GM19438 (cell line): ENCODE measurements at regions not wholly inside any gene's neighbourhood (a gene's known extent, or its start where the extent isn't known, plus 50 kb on each side); places are given as distances from the start of the nearest gene placed in this dataset.

Source experiments
- ATAC-seq: cut with Tn5 transposase; IDR thresholded peaks from one replicate; pipeline ENCODE4 v1.9.1; 2021; ENCODE audit warnings: low read depth; ENCODE audit not compliant: unreplicated experiment

GRCh38 chr7:121473645-121474300 lies 77.7 kb upstream of the FAM3C start:
- ATAC-seq = no peak

GRCh38 chr7:121466455-121466854 lies 70.3 kb upstream of the FAM3C start:
- no peak for ATAC-seq

GRCh38 chr7:121459148-121459547 lies 63.0 kb upstream of the FAM3C start:
- no peak for ATAC-seq

GRCh38 chr7:121456785-121457359 lies 60.8 kb upstream of the FAM3C start:
- ATAC-seq = no peak

- ATAC-seq = no peak
These were observed 59.9 kb upstream of the FAM3C start for GRCh38 chr7:121456015-121456414.

- no peak for ATAC-seq
These were observed 56.3 kb upstream of the FAM3C start for GRCh38 chr7:121452389-121452788.

- no peak for ATAC-seq
These were observed 55.4 kb upstream of the FAM3C start for GRCh38 chr7:121451367-121452094.

GRCh38 chr7:121450631-121451198 lies 54.6 kb upstream of the FAM3C start:
- no peak for ATAC-seq

GRCh38 chr7:121449735-121450240 lies 53.7 kb upstream of the FAM3C start:
- no peak for ATAC-seq

GRCh38 chr7:121449329-121449728 lies 53.2 kb upstream of the FAM3C start:
- ATAC-seq = no peak

- no peak for ATAC-seq
These were observed 52.3 kb upstream of the FAM3C start for GRCh38 chr7:121448429-121448828.

GRCh38 chr7:121447911-121448300 lies 51.8 kb upstream of the FAM3C start:
- no peak for ATAC-seq

- no peak for ATAC-seq
These were observed 51.3 kb upstream of the FAM3C start for GRCh38 chr7:121447243-121447910.

- no peak for ATAC-seq
These were observed 50.4 kb upstream of the FAM3C start for GRCh38 chr7:121446526-121446925.
